Stimulated activated CD8-positive, alpha-beta memory T cell treated with anti-CD3 and anti-CD28 coated beads, Interleukin-12 subunit alpha, Interleukin-12 subunit beta, amount 100 ng/mL, for 24 hours (primary cell): ENCODE measurements at regions not wholly inside any gene's neighbourhood (a gene's known extent, or its start where the extent isn't known, plus 50 kb on each side); places are given as distances from the start of the nearest gene placed in this dataset.

Source experiments
- DNase-seq: peaks from one replicate; pipeline ENCODE4 v3.0.0-alpha.2; 2020; ENCODE audit errors: extremely low read depth

GRCh38 chr12:130017591-130018449 lies 114.0 kb upstream of the TMEM132D start:
- no peak for DNase-seq

- DNase-seq = no peak
These were observed 114.8 kb upstream of the TMEM132D start for GRCh38 chr12:130018614-130019013.

- DNase-seq = no peak
These were observed 122.9 kb upstream of the TMEM132D start for GRCh38 chr12:130026608-130027176.

- DNase-seq = no peak
These were observed 124.0 kb upstream of the TMEM132D start for GRCh38 chr12:130027798-130028197.

GRCh38 chr12:130029151-130029550 lies 125.3 kb upstream of the TMEM132D start:
- no peak for DNase-seq

- DNase-seq = no peak
These were observed 127.2 kb upstream of the TMEM132D start for GRCh38 chr12:130031041-130031440.

GRCh38 chr12:130031571-130032189 lies 127.9 kb upstream of the TMEM132D start:
- peak; percentile 26 for DNase-seq

GRCh38 chr12:130041983-130042812 lies 120.1 kb upstream of the FZD10 start:
- peak; percentile 3 for DNase-seq

- DNase-seq = no peak
These were observed 118.4 kb upstream of the FZD10 start for GRCh38 chr12:130043685-130044406.

GRCh38 chr12:130044991-130045621 lies 117.2 kb upstream of the FZD10 start:
- no peak for DNase-seq

- no peak for DNase-seq
These were observed 112.6 kb upstream of the FZD10 start for GRCh38 chr12:130049666-130050065.

- DNase-seq = no peak
These were observed 110.4 kb upstream of the FZD10 start for GRCh38 chr12:130051900-130052299.

- DNase-seq = no peak
These were observed 108.6 kb upstream of the FZD10 start for GRCh38 chr12:130053651-130054069.

- no peak for DNase-seq
These were observed 107.5 kb upstream of the FZD10 start for GRCh38 chr12:130054803-130055202.

- DNase-seq = no peak
These were observed 103.3 kb upstream of the FZD10 start for GRCh38 chr12:130058926-130059472.

GRCh38 chr12:130063866-130064265 lies 98.4 kb upstream of the FZD10 start:
- no peak for DNase-seq

- no peak for DNase-seq
These were observed 97.3 kb upstream of the FZD10 start for GRCh38 chr12:130064999-130065398.

GRCh38 chr12:130066742-130067141 lies 95.5 kb upstream of the FZD10 start:
- DNase-seq = no peak

GRCh38 chr12:130068741-130069140 lies 93.5 kb upstream of the FZD10 start:
- DNase-seq = no peak

- DNase-seq = no peak
These were observed 92.1 kb upstream of the FZD10 start for GRCh38 chr12:130070126-130070611.
